H1 (cell line): ENCODE measurements at regions not wholly inside any gene's neighbourhood (a gene's known extent, or its start where the extent isn't known, plus 50 kb on each side); places are given as distances from the start of the nearest gene placed in this dataset.

ENCODE experiments used
- CTCF ChIA-PET: fragments of 300-600 bp; sonication (Branson Sonifier 250); formaldehyde crosslinking; loops from one replicate; lab custom pipeline; 2021; ENCODE audit not compliant: partially characterized antibody; lab: Charles Lee
- POLR2A ChIA-PET: fragments of 300-600 bp; sonication (Branson Sonifier 250); formaldehyde crosslinking; loops from one replicate; lab custom pipeline; 2021; ENCODE audit warnings: inconsistent platforms; ENCODE audit not compliant: partially characterized antibody; lab: Charles Lee
- DNase-seq, 2 experiments: peaks; one replicate each; pipeline versions ENCODE4 v3.0.0 to v3.0.0-alpha.2; 2010 to 2022; ENCODE audit warnings: low spot score in 2 of 2, low read depth in 1 of 2, mixed read lengths in 1 of 2
- FAIRE-seq: peaks from 2 replicates; lab custom pipeline; 2011; peaks lifted over from hg19 to GRCh38; lab: Jason Lieb, UNC
- H2AFZ ChIP-seq: 2 replicates; pipeline ENCODE4 v1.8.1; 2012; ENCODE audit warnings: low read length, inconsistent platforms
- H2AK5ac ChIP-seq: 2 replicates; pipeline ENCODE4 v1.6.1; 2013; ENCODE audit warnings: low read depth, low read length
- H2BK120ac ChIP-seq: replicated peaks from 2 replicates; pipeline ENCODE3; 2013; ENCODE audit warnings: low read depth, low read length, inconsistent platforms
- H2BK12ac ChIP-seq: 2 replicates; pipeline ENCODE4 v1.6.1; 2013; ENCODE audit warnings: low read depth, low read length
- H2BK15ac ChIP-seq: 2 replicates; pipeline ENCODE4 v1.6.1; 2013; ENCODE audit warnings: low read length
- H2BK20ac ChIP-seq: 2 replicates; pipeline ENCODE4 v1.6.1; 2013; ENCODE audit warnings: low read length
- H2BK5ac ChIP-seq: 2 replicates; pipeline ENCODE4 v1.6.1; 2013; ENCODE audit warnings: low read depth, low read length
- H3K14ac ChIP-seq: 2 replicates; pipeline ENCODE4 v1.6.1; 2013; ENCODE audit warnings: inconsistent platforms; ENCODE audit not compliant: insufficient read length
- H3K18ac ChIP-seq: 2 replicates; pipeline ENCODE4 v1.6.1; 2013; ENCODE audit warnings: low read length; ENCODE audit errors: extremely low read depth
- H3K23ac ChIP-seq: 2 replicates; pipeline ENCODE4 v1.6.1; 2013; ENCODE audit warnings: inconsistent platforms; ENCODE audit not compliant: insufficient read length
- H3K23me2 ChIP-seq: 2 replicates; pipeline ENCODE4 v1.6.1; 2013; ENCODE audit warnings: low read depth, low read length
- H3K27ac ChIP-seq: 2 replicates; pipeline ENCODE4 v1.6.1; 2011; ENCODE audit warnings: low read depth, low read length, inconsistent platforms
- H3K27me3 ChIP-seq, 4 experiments: replicated peaks in 1 of 4; 1 replicate in 1 of 4; 2 replicates in 3 of 4; pipeline versions ENCODE4 v1.6.1 to v1.8.1; 2011 to 2013; ENCODE audit warnings: low read length in 3 of 4, mild to moderate bottlenecking in 3 of 4, inconsistent platforms in 2 of 4, mixed read lengths in 2 of 4, moderate library complexity in 1 of 4; ENCODE audit not compliant: control insufficient read depth in 3 of 4, insufficient read depth in 3 of 4; ENCODE audit errors: extremely low read depth in 1 of 4
- H3K36me3 ChIP-seq, 4 experiments: 2 replicates each; pipeline versions ENCODE4 v1.6.1 to v1.8.1; 2011 to 2013; ENCODE audit warnings: mild to moderate bottlenecking in 4 of 4, low read length in 3 of 4, moderate library complexity in 2 of 4, control low read depth in 1 of 4, inconsistent platforms in 1 of 4; ENCODE audit not compliant: insufficient read depth in 4 of 4, control insufficient read depth in 2 of 4
- H3K4ac ChIP-seq: replicated peaks from 2 replicates; pipeline ENCODE3; 2013; ENCODE audit warnings: low read length, low read depth, mixed read lengths, inconsistent platforms; ENCODE audit not compliant: insufficient read length
- H3K4me1 ChIP-seq, 4 experiments: replicated peaks in 1 of 4; 1 replicate in 1 of 4; 2 replicates in 3 of 4; pipeline versions ENCODE4 v1.6.1 to v1.8.1; 2011 to 2013; ENCODE audit warnings: low read length in 3 of 4, inconsistent platforms in 2 of 4, mixed read lengths in 1 of 4; ENCODE audit not compliant: insufficient read depth in 4 of 4, control insufficient read depth in 3 of 4
- H3K4me2 ChIP-seq, 2 experiments: 2 replicates each; pipeline versions ENCODE4 v1.6.1 to v1.8.1; 2011 to 2013; ENCODE audit warnings: low read depth in 2 of 2, low read length in 2 of 2, control low read depth in 1 of 2, inconsistent platforms in 1 of 2, mild to moderate bottlenecking in 1 of 2; ENCODE audit not compliant: insufficient read depth in 1 of 2
- H3K4me3 ChIP-seq, 4 experiments: fragments of 200-600, 300-600 bp in 1 of 4; sonication (generic), shearing (Covaris generic), sonication (Bioruptor Twin) in 1 of 4; 2 replicates each; pipeline versions ENCODE4 v1.5.1 to v1.8.1; 2011 to 2016; ENCODE audit warnings: low read length in 4 of 4, low read depth in 3 of 4, control low read depth in 2 of 4, inconsistent platforms in 2 of 4, mild to moderate bottlenecking in 2 of 4, mixed read lengths in 1 of 4, moderate library complexity in 1 of 4; ENCODE audit not compliant: insufficient read depth in 2 of 4; ENCODE audit errors: extremely low read depth in 1 of 4
- H3K56ac ChIP-seq: replicated peaks from 2 replicates; pipeline ENCODE3; 2013; ENCODE audit warnings: low read depth, mild to moderate bottlenecking, mixed read lengths, low read length, inconsistent platforms; ENCODE audit not compliant: insufficient read length
- H3K79me1 ChIP-seq: 2 replicates; pipeline ENCODE4 v1.6.1; 2013; ENCODE audit warnings: low read depth, low read length, control low read depth
- H3K79me2 ChIP-seq, 2 experiments: 2 replicates each; pipeline versions ENCODE4 v1.6.1 to v1.8.1; 2012 to 2013; ENCODE audit warnings: low read length in 2 of 2, mild to moderate bottlenecking in 2 of 2, inconsistent platforms in 1 of 2; ENCODE audit not compliant: insufficient read depth in 2 of 2, control insufficient read depth in 1 of 2
- H3K9ac ChIP-seq, 4 experiments: replicated peaks in 1 of 4; 1 replicate in 1 of 4; 2 replicates in 3 of 4; pipeline versions ENCODE4 v1.6.1 to v1.8.1; 2011 to 2013; ENCODE audit warnings: low read depth in 3 of 4, low read length in 3 of 4, control low read depth in 2 of 4, mild to moderate bottlenecking in 2 of 4, moderate library complexity in 2 of 4, inconsistent platforms in 1 of 4; ENCODE audit errors: extremely low read depth in 1 of 4
- H3K9me3 ChIP-seq, 2 experiments: 2 replicates each; pipeline versions ENCODE4 v1.6.1 to v1.8.1; 2012 to 2013; ENCODE audit warnings: mild to moderate bottlenecking in 2 of 2, moderate library complexity in 2 of 2, control low read depth in 1 of 2, inconsistent platforms in 1 of 2, low read depth in 1 of 2, low read length in 1 of 2, mixed read lengths in 1 of 2; ENCODE audit not compliant: insufficient read depth in 2 of 2
- H4K20me1 ChIP-seq, 2 experiments: replicated peaks in 1 of 2; 2 replicates each; pipeline versions ENCODE3 to v1.8.1; 2011 to 2013; ENCODE audit warnings: inconsistent platforms in 2 of 2, low read length in 2 of 2, mild to moderate bottlenecking in 1 of 2; ENCODE audit not compliant: insufficient read depth in 2 of 2, control insufficient read depth in 1 of 2
- H4K5ac ChIP-seq: 2 replicates; pipeline ENCODE4 v1.6.1; 2013; ENCODE audit warnings: low read length, low read depth, mixed read lengths, inconsistent platforms; ENCODE audit not compliant: insufficient read length
- H4K8ac ChIP-seq: 2 replicates; pipeline ENCODE4 v1.8.0; 2013; ENCODE audit warnings: mild to moderate bottlenecking, moderate library complexity, low read length, inconsistent platforms; ENCODE audit not compliant: insufficient read depth; ENCODE audit errors: extremely low read depth
- H4K91ac ChIP-seq: replicated peaks from 2 replicates; pipeline ENCODE3; 2013; ENCODE audit warnings: low read length, mixed read lengths, inconsistent platforms; ENCODE audit not compliant: insufficient read length
- BRCA1 ChIP-seq: IDR thresholded peaks from 2 replicates; pipeline ENCODE4 v1.6.1; 2012; ENCODE audit warnings: low read depth, low read length, improper control_type of control experiment
- RAD21 ChIP-seq, 2 experiments: IDR thresholded peaks in 1 of 2; conservative IDR thresholded peaks in 1 of 2; 2 replicates each; pipeline ENCODE4 v1.6.1; 2011; ENCODE audit warnings: low read depth in 2 of 2, low read length in 2 of 2, improper control_type of control experiment in 1 of 2, inconsistent platforms in 1 of 2, mild to moderate bottlenecking in 1 of 2, moderate library complexity in 1 of 2
- TAF7 ChIP-seq: optimal IDR thresholded peaks from 2 replicates; pipeline ENCODE3; 2011; ENCODE audit warnings: low read depth, mild to moderate bottlenecking, inconsistent platforms, low read length, moderate library complexity, borderline replicate concordance
- TCF12 ChIP-seq: IDR thresholded peaks from 2 replicates; pipeline ENCODE4 v1.6.1; 2011; ENCODE audit warnings: low read depth, mild to moderate bottlenecking, low read length
- WGBS, 2 experiments: shearing (Covaris generic) in 1 of 2; methylation state at CpG; one replicate each; pipeline versions ENCODE4 v1.1.6 to v1.1.7; 2013 to 2015; ENCODE audit warnings: low lambda C conversion rate in 2 of 2, mixed read lengths in 2 of 2, inconsistent platforms in 1 of 2, low coverage in 1 of 2, missing lambda C conversion rate in 1 of 2; ENCODE audit not compliant: insufficient replicate concordance in 2 of 2, insufficient coverage in 1 of 2, insufficient read length in 1 of 2; ENCODE audit errors: extremely low coverage in 1 of 2, missing lambda C conversion rate in 1 of 2; 5-methylcytosine and 5-hydroxymethylcytosine counted together

GRCh38 chr18:78641689-78642231 lies 337.9 kb upstream of the SALL3 start:
- H3K79me2 ChIP-seq: no peaks in the 10 kb centered on the region
- CTCF ChIA-PET: interaction anchor here (0.8 kb wide), 1 partner anchor 10 kb away, joined by 3 read pairs; no protein-coding TSS in a partner anchor
- H3K4me1 ChIP-seq: no peaks in the 10 kb centered on the region; a peak in 1 of 7 replicates
- no peak overlapping the region for H3K18ac ChIP-seq
- no peak overlapping the region for H3K56ac ChIP-seq
- no peak overlapping the region for H2BK5ac ChIP-seq
- H3K4ac ChIP-seq: no peak overlapping the region
- H3K4me2 ChIP-seq: no peak overlapping the region
- no peak overlapping the region for H3K9ac ChIP-seq
- no peak overlapping the region for H2BK15ac ChIP-seq
- no peak overlapping the region for H4K5ac ChIP-seq
- no peak overlapping the region for H3K4me3 ChIP-seq
- no peak overlapping the region for H2AFZ ChIP-seq
- no peaks in the 10 kb centered on the region; a peak in 1 of 8 replicates for H3K36me3 ChIP-seq
- no peak overlapping the region for H4K91ac ChIP-seq
- H3K14ac ChIP-seq: no peak overlapping the region
- H3K23ac ChIP-seq: no peak overlapping the region
- no peak overlapping the region for H2BK120ac ChIP-seq
- H3K27ac ChIP-seq: no peak overlapping the region
- no peak for TF ChIP-seq TCF12
- TF ChIP-seq RAD21 (IDR thresholded peaks at IDR 0.05 in 1 of 2, conservative IDR thresholded peaks at IDR 0.05 in 1 of 2; ENCODE audit: low read depth in 2 of 2, low read length in 2 of 2): no peak
- no peak for TF ChIP-seq BRCA1
- no peak for TF ChIP-seq TAF7
- TF ChIP-seq, all 59 proteins: peak for 0
- Histone ChIP-seq H4K20me1 (peaks cover 0 to 5% of the 10 kb centered on the region in 2 experiments), H3K27me3 (no peaks in the 10 kb centered on the region), H2BK12ac (no peak overlapping the region), H3K23me2 (peaks cover 8% of the 10 kb centered on the region; the same call in 1 of the 2 replicates), H3K79me1 (0 out of 2 replicates have a peak, but pooled peaks cover 3% of the 10 kb centered on the region), H4K8ac (no peak overlapping the region), H2AK5ac (no peak overlapping the region), H3K9me3 (no peaks in the 10 kb centered on the region; a peak in 1 of 4 replicates), H2BK20ac (no peak overlapping the region)
- FAIRE-seq (no peak), DNase-seq (no peak)
- 89% methylated on average over 3 of the region's 3 CpGs; no CpG with 5 or more reads in 1 of the 2 experiments for WGBS, 2 experiments
- POLR2A ChIA-PET: no interaction called here
